ENCODE measurements at regions not wholly inside any gene's neighbourhood (a gene's known extent, or its start where the extent isn't known, plus 50 kb on each side); places are given as distances from the start of the nearest gene placed in this dataset.

GRCh38 chr2:56009758-56010458, 86.3 kb upstream of the EFEMP1 start:
- Histone ChIP-seq H3K27me3 (ENCODE audit: insufficient read depth, low read length) (no peaks in the 10 kb centered on the region), H3K4me1 (ENCODE audit: insufficient read depth, low read length) (no peaks in the 10 kb centered on the region), H3K9me3 (ENCODE audit: control insufficient read depth in 1 of 2, low read length in 2 of 2) (no peaks in the 10 kb centered on the region), H3K4me3 (ENCODE audit: low read length in 2 of 2) (no peak overlapping the region), H3K27ac (ENCODE audit: low read depth, low read length) (no peak overlapping the region), H3K36me3 (ENCODE audit: insufficient read depth, low read length) (no peaks in the 10 kb centered on the region)
- peaks cover 0 to 1% of the 10 kb centered on the region in 2 donors for H3K27me3 Mint-ChIP-seq
- no peak for DNase-seq
- ChIA-PET POLR2A (ENCODE audit: partially characterized antibody) (no interaction called here), CTCF (ENCODE audit: partially characterized antibody) (no interaction called here)
- intact Hi-C loops (cut with micrococcal nuclease), result no loop called here
- no peaks in the 10 kb centered on the region for H3K4me1 Mint-ChIP-seq
- no peaks in the 10 kb centered on the region for H3K9me3 Mint-ChIP-seq
- H3K4me3 Mint-ChIP-seq, result no peak overlapping the region
- no peaks in the 10 kb centered on the region for H3K36me3 Mint-ChIP-seq
- H3K27ac Mint-ChIP-seq, result no peak overlapping the region

DNA sequence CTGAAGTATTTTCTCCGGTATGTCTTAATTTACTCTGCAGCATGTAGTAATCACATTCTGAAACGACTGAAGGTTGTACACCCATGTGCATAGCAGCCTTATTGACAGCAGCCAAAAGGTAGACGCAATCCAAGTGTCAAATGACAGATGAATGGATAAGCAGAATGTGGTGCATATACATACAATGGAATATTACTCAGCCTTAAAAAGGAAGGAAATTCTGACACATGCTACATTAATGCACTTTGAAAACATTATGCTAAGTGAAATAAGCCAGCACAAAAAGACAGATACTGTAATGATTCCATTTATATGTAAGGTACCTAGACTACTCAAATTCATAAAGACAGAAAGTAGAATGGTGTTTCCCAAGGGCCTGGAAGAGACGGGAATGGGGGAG, 88.0 kb upstream of the EFEMP1 start:
- Mint-ChIP-seq H3K4me1 (peaks cover 0 to 3% (median 0%) of the 10 kb centered on the region in 4 donors), H3K9me3 (no peaks in the 10 kb centered on the region), H3K27me3 (peaks cover 0 to 1% of the 10 kb centered on the region in 2 donors), H3K4me3 (no peak overlapping the region), H3K36me3 (no peaks in the 10 kb centered on the region), H3K27ac (no peak overlapping the region)
- Histone ChIP-seq H3K4me3 (ENCODE audit: low read length in 2 of 2) (no peak overlapping the region), H3K27me3 (ENCODE audit: insufficient read depth, low read length) (no peaks in the 10 kb centered on the region), H3K4me1 (ENCODE audit: insufficient read depth, low read length) (no peaks in the 10 kb centered on the region), H3K27ac (ENCODE audit: low read depth, low read length) (no peak overlapping the region), H3K36me3 (ENCODE audit: insufficient read depth, low read length) (no peaks in the 10 kb centered on the region), H3K9me3 (ENCODE audit: control insufficient read depth in 1 of 2, low read length in 2 of 2) (no peaks in the 10 kb centered on the region)
- ChIA-PET POLR2A (ENCODE audit: partially characterized antibody) (no interaction called here), CTCF (ENCODE audit: partially characterized antibody) (no interaction called here)
- DNase-seq, result no peak
- intact Hi-C loops (cut with micrococcal nuclease), result no loop called here

GRCh38 chr2:56012221-56012765, 88.7 kb upstream of the EFEMP1 start:
- intact Hi-C loops (cut with micrococcal nuclease), result no loop called here
- H3K27ac Mint-ChIP-seq, result no peak overlapping the region
- Histone ChIP-seq H3K9me3 (ENCODE audit: control insufficient read depth in 1 of 2, low read length in 2 of 2) (no peaks in the 10 kb centered on the region), H3K36me3 (ENCODE audit: insufficient read depth, low read length) (no peaks in the 10 kb centered on the region), H3K4me3 (ENCODE audit: low read length in 2 of 2) (no peak overlapping the region), H3K4me1 (ENCODE audit: insufficient read depth, low read length) (no peaks in the 10 kb centered on the region), H3K27me3 (ENCODE audit: insufficient read depth, low read length) (no peaks in the 10 kb centered on the region), H3K27ac (ENCODE audit: low read depth, low read length) (no peak overlapping the region)
- no peaks in the 10 kb centered on the region for H3K36me3 Mint-ChIP-seq
- H3K27me3 Mint-ChIP-seq, result peaks cover 0 to 1% of the 10 kb centered on the region in 2 donors
- H3K9me3 Mint-ChIP-seq, result no peaks in the 10 kb centered on the region
- H3K4me3 Mint-ChIP-seq, result no peak overlapping the region
- DNase-seq, result no peak
- CTCF ChIA-PET (ENCODE audit: partially characterized antibody), result no interaction called here
- POLR2A ChIA-PET (ENCODE audit: partially characterized antibody), result no interaction called here
- H3K4me1 Mint-ChIP-seq, result peaks cover 0 to 3% (median 0%) of the 10 kb centered on the region in 4 donors

- Mint-ChIP-seq H3K4me3 (no peak overlapping the region), H3K36me3 (no peaks in the 10 kb centered on the region), H3K27ac (no peak overlapping the region), H3K9me3 (no peaks in the 10 kb centered on the region), H3K4me1 (peaks cover 0 to 3% (median 0%) of the 10 kb centered on the region in 4 donors), H3K27me3 (no peaks in the 10 kb centered on the region)
- H3K36me3 ChIP-seq (ENCODE audit: insufficient read depth, low read length), result no peaks in the 10 kb centered on the region
- H3K4me3 ChIP-seq (ENCODE audit: low read length in 2 of 2), result no peak overlapping the region
- intact Hi-C loops (cut with micrococcal nuclease), result no loop called here
- no peaks in the 10 kb centered on the region for H3K4me1 ChIP-seq (ENCODE audit: insufficient read depth, low read length)
- no peaks in the 10 kb centered on the region for H3K9me3 ChIP-seq (ENCODE audit: control insufficient read depth in 1 of 2, low read length in 2 of 2)
- CTCF ChIA-PET (ENCODE audit: partially characterized antibody), result no interaction called here
- H3K27me3 ChIP-seq (ENCODE audit: insufficient read depth, low read length), result no peaks in the 10 kb centered on the region
- DNase-seq, result no peak
- POLR2A ChIA-PET (ENCODE audit: partially characterized antibody), result no interaction called here
- H3K27ac ChIP-seq (ENCODE audit: low read depth, low read length), result no peak overlapping the region
These were observed 89.9 kb upstream of the EFEMP1 start for GRCh38 chr2:56013475-56013874.

DNA sequence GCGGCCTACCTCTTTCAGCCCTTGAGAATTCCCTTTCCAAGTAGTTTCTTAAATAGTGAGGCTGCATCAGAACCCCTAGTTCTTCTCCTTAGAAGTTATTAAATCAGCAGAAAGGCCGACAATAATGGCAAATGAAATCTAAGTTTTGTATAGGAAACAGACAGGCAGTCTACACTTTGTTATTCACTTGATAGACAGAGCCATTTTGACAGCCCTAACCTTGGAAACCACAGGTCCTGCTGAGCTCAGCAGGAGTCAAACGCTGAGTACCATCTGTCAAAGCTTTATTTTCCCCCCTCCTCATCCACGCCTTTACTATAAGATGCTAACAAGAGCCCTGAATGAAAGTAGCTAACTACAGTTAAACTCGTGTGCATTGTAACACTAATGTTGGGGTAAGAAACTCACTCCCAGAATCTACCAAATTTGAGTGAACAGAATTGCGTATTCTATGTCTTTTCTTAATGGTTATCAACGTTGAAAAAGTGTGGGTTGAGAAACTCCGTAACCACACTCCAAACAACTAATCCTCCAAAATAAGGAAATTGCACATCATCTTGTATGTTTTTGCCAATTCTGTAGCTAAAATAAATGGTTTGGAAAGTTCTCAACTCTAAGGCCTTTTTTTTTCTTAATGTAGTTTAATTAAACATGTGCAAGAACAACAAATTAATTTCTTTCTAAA, 90.6 kb upstream of the EFEMP1 start:
- DNase-seq, result no peak
- H3K27ac Mint-ChIP-seq, result no peak overlapping the region
- Histone ChIP-seq H3K27ac (ENCODE audit: low read depth, low read length) (no peak overlapping the region), H3K4me3 (ENCODE audit: low read length in 2 of 2) (no peak overlapping the region), H3K27me3 (ENCODE audit: insufficient read depth, low read length) (no peaks in the 10 kb centered on the region), H3K4me1 (ENCODE audit: insufficient read depth, low read length) (no peaks in the 10 kb centered on the region), H3K36me3 (ENCODE audit: insufficient read depth, low read length) (no peaks in the 10 kb centered on the region), H3K9me3 (ENCODE audit: control insufficient read depth in 1 of 2, low read length in 2 of 2) (no peaks in the 10 kb centered on the region)
- intact Hi-C loops (cut with micrococcal nuclease), result no loop called here
- no peaks in the 10 kb centered on the region for H3K27me3 Mint-ChIP-seq
- no peaks in the 10 kb centered on the region for H3K9me3 Mint-ChIP-seq
- H3K36me3 Mint-ChIP-seq, result no peaks in the 10 kb centered on the region
- H3K4me1 Mint-ChIP-seq, result peaks cover 0 to 3% (median 0%) of the 10 kb centered on the region in 4 donors
- ChIA-PET POLR2A (ENCODE audit: partially characterized antibody) (no interaction called here), CTCF (ENCODE audit: partially characterized antibody) (no interaction called here)
- H3K4me3 Mint-ChIP-seq, result no peak overlapping the region

DNA sequence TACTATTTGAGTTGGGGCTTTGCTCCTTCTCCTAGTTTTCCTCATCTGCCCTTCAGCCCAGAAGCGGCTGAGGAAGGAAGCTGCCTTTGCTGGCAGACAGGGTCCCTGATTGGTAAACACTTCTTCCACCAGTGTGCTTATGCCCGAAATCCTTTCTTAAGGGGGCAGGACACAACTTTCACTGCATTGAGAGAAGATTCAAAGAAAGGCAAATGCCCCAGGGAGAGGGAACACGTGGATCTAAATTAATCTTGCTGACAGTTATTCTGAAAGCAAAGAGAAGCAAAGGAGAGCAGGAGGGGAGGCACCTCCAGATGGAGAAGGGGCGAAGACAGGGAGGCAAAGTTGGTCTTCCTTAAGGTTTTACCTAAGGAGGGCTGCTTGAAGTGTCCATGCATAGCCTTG, 92.1 kb upstream of the EFEMP1 start:
- no peak overlapping the region for H3K4me3 Mint-ChIP-seq
- peak overlapping the region in 1 of 7 donors; percentile 68 for H3K27ac Mint-ChIP-seq
- intact Hi-C loops (cut with micrococcal nuclease), result no loop called here
- no peaks in the 10 kb centered on the region for H3K9me3 Mint-ChIP-seq
- Histone ChIP-seq H3K4me1 (ENCODE audit: insufficient read depth, low read length) (no peaks in the 10 kb centered on the region), H3K9me3 (ENCODE audit: control insufficient read depth in 1 of 2, low read length in 2 of 2) (no peaks in the 10 kb centered on the region), H3K36me3 (ENCODE audit: insufficient read depth, low read length) (no peaks in the 10 kb centered on the region), H3K4me3 (ENCODE audit: low read length in 2 of 2) (no peak overlapping the region), H3K27ac (ENCODE audit: low read depth, low read length) (no peak overlapping the region), H3K27me3 (ENCODE audit: insufficient read depth, low read length) (no peaks in the 10 kb centered on the region)
- no peak for DNase-seq
- peaks cover 0 to 3% (median 0%) of the 10 kb centered on the region in 4 donors for H3K4me1 Mint-ChIP-seq
- ChIA-PET CTCF (ENCODE audit: partially characterized antibody) (no interaction called here), POLR2A (ENCODE audit: partially characterized antibody) (no interaction called here)
- no peaks in the 10 kb centered on the region for H3K27me3 Mint-ChIP-seq
- H3K36me3 Mint-ChIP-seq, result no peaks in the 10 kb centered on the region

DNA sequence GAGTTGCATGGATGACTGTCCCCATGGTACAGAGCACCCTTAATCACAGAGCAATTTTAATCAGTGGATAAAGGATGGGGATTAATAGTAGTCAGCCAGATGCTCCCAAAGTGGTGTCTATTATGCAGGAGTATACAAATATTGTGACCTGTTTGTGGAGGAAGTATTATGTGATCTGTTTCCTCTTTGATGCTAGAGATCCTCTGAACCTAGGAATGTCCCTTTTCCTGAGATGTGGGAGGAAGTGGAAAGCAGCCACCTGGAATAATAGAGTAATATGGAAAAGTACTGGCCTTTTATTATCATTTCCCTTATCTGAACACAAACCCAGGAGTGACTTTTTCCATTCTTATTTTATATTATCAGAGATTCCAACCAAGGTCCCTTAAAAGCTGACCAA, 94.2 kb upstream of the EFEMP1 start:
- Mint-ChIP-seq H3K27ac (no peak overlapping the region), H3K4me1 (peaks cover 0 to 3% (median 0%) of the 10 kb centered on the region in 4 donors), H3K27me3 (no peaks in the 10 kb centered on the region), H3K4me3 (no peak overlapping the region), H3K9me3 (peaks cover 0 to 5% (median 0%) of the 10 kb centered on the region in 8 donors), H3K36me3 (no peaks in the 10 kb centered on the region)
- H3K27me3 ChIP-seq (ENCODE audit: insufficient read depth, low read length), result no peaks in the 10 kb centered on the region
- H3K36me3 ChIP-seq (ENCODE audit: insufficient read depth, low read length), result no peaks in the 10 kb centered on the region
- ChIA-PET POLR2A (ENCODE audit: partially characterized antibody) (no interaction called here), CTCF (ENCODE audit: partially characterized antibody) (no interaction called here)
- DNase-seq, result no peak
- H3K27ac ChIP-seq (ENCODE audit: low read depth, low read length), result no peak overlapping the region
- H3K9me3 ChIP-seq (ENCODE audit: control insufficient read depth in 1 of 2, low read length in 2 of 2), result no peaks in the 10 kb centered on the region
- H3K4me3 ChIP-seq (ENCODE audit: low read length in 2 of 2), result no peak overlapping the region
- H3K4me1 ChIP-seq (ENCODE audit: insufficient read depth, low read length), result no peaks in the 10 kb centered on the region
- intact Hi-C loops (cut with micrococcal nuclease), result no loop called here

Data from CD4-positive, alpha-beta memory T cell (primary cell).